ENCODE measurements at regions not wholly inside any gene's neighbourhood (a gene's known extent, or its start where the extent isn't known, plus 50 kb on each side); places are given as distances from the start of the nearest gene placed in this dataset.
"Not testable (repeated sequence)": the region's sequence is repeated elsewhere in the genome, so short reads cannot be mapped to it uniquely, and the experiment has no call there.

DNA sequence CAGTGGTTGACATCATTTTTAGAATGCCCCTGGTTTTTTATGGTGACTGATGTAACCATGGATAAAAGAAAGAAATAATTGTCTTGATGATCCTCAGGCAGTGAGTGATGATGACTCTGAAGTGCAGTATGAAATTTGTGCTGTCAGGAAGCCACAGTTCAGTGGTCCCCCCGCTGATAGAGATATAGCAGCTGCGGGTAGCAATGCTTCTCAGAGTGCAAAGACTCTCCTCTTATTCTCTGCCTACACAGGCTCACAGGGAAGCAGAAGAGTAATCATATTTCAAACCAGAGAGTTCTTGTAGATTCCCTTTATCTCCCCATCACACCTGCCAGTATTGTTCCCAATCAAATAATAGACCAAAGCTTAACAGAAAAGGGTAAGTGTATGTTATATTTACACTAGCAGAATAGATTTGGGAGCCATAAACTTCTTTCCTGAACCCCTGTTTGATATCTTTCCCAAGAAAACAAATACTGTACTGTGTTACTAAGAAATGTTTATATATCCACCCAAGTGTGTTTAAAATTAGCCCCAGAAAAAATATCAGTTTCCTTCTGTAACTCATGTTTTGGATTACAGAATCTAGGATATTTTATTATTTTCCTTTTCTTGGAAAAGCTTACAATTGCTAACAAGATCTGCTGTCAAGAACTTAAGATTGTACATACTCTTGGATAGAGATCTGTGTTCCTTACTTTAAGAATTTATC is 1817.4 kb upstream of the FLRT2 start:
- DNase-seq, result no peak

DNA sequence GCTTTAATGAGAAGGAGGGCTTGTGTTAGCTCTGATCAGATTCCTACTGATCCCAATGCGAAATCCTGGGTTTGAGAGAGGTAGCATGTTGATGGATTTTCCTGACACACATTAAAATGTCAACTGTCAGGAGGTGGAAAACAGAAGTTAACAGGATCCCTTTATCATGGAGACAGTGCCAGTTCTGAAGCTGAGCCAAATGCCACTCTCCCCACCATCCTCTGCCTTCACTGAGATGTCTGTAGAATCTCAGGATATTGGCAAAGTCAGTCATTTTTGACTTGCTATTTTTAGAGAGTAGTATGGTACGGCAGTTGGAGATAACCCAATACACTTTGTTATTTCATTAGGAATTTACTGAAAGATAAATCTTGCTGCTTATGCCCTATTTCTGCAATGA is 1816.2 kb upstream of the FLRT2 start:
- no peak for DNase-seq

DNA sequence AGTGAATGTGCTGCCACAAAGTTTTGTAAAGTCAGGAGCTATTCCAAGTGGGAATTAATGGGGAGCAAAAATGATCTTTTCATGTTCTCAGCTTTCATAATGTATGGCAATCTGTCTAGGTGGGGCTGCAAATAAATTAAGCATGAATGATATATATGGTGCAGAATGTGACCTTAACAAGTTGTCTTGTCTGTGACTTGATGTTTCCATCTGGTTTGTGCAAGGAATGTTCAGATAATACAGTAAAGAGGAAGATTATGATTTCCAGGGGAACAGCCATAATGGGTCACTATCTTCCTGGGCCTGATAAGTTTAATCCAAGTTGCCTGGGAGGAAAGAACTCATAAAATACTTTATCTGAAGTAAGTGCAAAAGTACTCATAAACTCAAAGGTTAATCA is 1815.8 kb upstream of the FLRT2 start:
- DNase-seq, result no peak

DNA sequence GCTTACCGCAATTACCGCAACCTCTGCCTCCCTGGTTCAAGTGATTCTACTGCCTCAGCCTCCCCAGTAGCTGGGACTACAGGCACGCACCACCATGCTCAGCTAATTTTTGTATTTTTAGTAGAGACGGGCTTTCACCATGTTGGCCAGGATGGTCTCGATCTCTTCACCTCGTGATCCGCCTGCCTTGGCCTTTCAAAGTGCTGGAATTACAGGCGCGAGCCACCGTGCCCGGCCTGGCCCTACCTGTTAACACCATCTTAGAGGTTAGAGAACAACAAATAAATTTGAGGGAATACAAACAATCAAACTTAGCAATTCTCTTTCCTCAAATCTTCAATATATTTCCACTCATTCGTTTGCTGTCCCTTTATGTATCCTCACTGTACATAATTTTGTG is 1810.5 kb upstream of the FLRT2 start:
- DNase-seq, result not testable (repeated sequence)

DNA sequence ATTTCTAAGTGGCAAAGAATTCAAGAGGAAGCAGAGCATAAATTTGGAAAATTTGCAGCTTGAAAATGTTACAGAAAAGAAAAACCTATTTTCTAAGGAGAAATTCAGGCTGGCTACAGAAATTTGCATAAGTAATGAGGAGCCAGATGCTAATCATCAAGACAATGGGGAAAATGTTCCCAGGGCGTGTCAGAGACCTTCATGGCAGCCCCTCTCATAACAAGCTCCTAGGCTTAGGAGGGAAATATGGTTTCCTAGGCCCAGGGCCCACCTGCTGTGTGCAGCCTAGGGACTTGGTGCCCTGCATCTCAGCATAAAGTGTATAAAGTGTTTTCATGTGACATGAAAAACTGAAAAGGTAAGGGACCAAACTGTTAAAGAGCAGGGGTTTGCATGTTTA is 1796.3 kb upstream of the FLRT2 start:
- DNase-seq, result no peak

DNA sequence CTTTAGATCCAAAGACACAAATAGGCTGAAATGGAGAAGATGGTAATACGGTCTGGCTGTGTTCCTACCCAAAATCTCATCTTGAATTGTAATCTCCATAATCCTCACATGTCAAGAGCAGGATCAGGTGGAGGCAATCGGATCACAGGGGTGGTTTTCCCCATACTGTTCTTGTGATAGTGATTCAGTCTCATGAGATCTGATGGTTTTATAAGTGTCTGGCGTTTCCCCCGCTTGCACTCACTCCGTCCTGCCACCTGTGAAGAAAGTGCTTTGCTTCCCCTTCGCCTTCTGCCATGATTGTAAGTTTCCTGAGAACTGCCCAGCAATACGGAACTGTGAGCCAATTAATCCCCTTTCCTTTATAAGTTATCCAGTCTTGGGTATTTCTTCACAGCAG is 1795.5 kb upstream of the FLRT2 start:
- no peak for DNase-seq

DNA sequence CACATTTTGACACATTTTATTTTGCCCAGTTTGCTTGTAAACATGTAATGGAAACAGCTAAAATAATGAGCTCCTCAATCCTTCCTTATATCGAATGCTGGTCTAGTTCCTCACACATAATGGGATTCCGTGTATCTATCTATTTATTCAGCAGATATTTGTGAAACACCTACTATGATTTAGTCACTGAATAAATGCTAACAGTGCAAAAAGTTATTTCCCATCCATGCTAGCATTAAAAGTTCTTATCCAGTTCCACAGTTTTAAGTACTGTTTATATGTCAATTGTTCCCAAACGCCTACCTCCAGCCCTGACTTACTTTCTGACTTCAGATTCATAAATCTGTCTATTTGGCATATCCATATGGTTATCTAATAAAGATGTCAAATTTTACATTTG is 1788.7 kb upstream of the FLRT2 start:
- DNase-seq, result no peak

DNA sequence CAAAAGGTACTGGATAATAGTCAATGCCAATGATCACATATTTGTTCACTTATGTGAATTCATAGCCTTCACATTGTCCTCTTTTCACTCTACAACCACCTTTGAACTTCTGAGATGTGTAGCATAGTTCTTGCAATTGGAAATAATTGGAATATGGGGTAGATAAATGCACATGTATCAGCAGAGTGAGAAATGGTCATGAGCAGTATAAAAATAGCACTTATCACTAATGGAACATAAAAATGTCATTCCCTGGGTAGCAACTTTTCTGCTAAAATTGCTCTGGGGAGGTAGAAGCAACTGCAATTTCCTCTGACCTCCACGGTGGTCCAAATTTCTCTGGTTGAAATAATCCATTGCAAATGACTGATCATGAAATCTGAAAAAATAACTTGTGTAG is 1785.7 kb upstream of the FLRT2 start:
- no peak for DNase-seq

DNA sequence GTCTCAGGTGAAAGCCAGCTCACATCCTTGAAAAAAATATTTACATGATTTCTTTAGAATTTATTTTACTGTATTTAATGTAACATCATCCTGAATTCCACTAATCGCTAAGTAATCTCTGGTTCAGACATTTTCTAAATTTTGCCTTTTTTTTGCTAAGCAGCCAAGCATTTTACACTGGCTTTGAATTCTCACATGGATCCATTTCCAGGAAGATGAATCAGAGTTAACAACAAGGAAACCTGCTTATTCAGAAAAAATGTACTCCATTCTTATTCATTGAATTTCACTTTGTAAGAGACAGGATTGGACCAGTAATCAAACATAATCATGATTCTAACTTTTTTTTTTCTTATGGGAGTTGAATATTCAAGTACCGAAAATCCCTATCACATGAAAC is 1785.1 kb upstream of the FLRT2 start:
- DNase-seq, result no peak

DNA sequence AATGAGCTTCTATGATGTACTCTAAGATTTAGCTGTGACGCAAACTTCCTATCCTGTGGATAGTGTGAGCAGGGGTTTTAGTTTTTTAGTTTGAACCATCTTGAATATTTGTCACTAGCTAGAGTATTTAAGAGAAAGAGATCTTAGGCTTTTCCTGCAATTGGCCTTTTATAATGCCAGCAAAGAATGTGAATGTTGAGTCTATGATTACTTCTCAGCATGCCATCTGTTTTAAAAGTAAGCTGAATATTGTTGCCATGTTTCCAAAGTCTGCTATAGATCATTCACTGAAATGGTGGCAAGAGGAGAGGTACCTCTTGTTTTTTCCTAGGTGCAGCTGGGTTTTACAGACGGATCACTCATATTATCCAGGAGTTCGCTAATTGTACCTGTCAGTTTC is 1783.6 kb upstream of the FLRT2 start:
- DNase-seq, result no peak

DNA sequence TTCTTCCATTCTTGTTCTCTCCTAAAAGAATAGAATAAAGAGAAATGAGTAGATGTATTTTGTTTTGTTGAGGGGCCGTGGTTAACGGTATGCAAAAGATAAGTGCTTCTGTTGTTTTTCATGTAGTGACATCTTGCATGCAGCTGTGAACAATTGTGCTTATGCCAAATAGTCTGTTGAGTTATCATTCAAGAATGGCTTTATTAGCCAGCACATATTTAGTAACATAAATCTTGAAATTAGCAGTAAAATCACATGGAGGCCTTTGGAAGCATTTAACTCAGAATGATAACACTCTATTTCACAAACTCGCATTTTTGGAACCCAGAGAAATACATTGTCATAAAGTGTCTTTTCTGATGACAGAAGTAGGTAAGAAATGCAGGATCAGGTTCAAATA is 1772.0 kb upstream of the FLRT2 start:
- no peak for DNase-seq

DNA sequence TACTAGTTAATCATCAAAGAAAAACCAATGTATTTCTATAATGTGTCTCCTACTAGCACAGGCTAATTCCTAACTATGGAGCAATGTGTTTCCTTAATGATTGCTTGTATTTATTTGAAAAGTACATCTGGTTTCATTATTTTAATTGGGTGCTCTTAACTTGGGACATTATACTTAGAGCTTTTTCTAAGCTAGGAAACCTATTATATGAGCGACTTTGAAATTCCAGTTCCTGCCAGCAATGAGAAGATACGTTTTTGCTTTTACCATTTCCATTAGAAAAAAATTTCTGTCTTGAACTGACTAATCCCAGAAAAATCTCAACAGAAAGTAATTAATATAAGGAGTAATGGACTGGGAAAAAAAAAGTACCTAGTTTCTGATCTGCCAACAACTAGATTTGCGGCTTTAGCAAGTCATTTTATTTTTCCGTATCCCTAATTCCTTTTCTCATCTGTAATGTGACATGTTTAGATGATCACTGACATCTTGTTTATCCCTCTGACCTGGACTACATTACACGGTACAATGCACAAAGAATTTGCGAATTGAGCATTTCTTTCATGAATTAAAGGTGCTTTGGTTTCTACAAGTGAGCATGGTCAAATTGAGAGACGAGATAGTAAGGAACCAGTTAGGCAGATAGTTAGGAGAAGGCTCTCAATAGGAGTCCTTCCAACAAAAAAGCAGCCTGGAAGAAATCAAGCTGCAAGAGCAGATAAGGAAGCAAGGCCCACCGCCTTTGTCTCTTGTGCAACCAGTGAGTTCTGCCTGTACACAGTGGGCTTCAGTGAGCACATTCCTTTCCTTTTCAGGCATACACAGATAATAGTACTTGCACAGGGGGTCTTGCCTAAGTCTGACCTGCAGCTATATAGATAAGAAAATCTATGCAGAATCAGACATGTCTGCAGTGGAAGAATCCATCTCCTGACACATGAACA is 1765.0 kb upstream of the FLRT2 start:
- DNase-seq, result no peak

DNA sequence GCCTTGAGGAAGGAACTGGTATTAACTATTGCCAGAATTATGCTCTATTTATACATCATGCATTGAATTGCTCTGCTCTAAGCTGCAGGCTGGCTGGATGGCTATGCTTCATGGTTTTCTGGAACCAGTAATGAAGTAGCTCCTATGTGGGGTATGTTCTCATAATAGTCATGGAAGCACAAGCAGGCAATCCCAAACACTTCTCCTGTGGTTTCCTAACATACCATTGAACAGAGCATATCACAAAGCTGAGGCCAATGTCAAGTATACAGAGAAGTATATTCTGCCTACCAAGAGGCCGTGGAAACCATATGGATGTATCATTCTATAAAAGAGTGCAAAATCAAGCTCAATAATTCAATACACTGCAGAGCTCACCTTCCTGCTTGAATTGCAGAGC is 1752.4 kb upstream of the FLRT2 start:
- no peak for DNase-seq

DNA sequence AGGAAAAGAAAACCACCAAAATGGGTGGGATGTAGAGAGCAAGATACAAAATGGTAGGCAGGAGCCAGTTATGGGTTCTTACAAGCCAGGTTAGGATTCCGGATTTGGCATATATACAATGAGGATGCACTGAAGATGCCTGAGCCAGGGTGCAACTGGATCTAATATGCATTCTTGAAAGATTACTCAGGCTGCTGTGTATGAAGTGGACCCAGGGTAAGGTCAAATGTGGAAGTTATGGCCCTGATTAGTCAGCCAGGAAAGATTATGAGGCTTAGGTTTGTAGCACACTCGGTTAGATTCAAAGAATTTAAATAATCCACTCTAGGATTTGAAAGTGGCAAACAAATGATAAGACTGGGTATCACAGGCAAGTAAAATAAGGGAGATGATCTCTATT is 1750.7 kb upstream of the FLRT2 start:
- DNase-seq, result no peak

DNA sequence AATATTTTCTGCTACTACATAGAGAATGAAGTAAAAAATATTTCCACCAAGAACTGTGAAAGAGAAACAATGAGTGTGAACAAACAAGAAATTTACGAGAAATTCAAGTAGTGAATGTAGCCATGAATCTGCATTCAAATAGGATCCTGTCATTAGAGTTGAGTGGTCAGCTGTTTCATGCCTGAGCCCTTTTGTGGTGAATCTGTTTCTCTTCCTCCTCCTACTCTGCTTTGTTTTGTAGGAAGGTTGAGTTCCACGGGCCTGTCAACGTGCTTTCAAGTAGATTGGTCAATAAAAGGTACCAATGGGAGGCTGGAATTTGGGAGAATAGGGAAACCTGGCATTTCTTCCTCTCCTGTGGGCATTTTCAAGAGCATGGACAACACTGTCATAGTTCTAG is 1749.6 kb upstream of the FLRT2 start:
- DNase-seq, result no peak

DNA sequence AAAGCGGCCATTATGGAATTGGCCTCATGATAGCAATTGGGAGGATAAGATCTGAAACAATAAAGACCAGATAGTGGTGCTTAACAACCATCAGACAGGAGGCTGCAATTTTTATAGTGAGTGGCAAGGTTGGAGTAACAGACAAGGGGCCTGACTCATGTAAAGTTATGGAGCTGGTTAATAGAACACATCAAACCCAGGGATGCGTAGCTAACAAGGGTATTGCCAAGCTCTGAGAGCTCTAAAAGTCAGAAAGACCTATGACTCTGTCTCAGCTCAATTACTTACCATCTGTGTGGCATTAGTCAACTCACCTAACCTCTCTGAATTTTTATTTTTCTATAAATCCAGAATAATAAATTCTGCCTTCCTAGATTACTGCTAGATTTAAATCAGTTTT is 1731.5 kb upstream of the FLRT2 start:
- DNase-seq, result no peak

DNA sequence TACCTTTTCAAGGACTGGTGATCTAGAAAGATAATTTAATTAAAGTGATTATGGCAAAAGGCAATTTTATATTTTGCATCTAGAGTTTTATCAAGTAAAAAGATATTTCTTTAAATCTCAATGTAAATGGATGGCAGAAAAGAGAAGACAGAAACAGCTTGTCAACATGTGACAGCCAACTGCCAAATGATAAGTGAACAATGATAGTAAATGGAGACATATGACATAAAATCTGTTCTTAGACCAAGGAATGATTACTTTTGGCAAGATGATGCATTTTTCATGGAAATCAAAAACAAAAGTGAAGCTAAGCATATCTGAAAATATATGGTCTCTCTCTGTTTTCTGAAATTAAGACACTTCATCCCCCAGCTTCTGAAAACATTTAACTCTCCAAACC is 1730.7 kb upstream of the FLRT2 start:
- no peak for DNase-seq

DNA sequence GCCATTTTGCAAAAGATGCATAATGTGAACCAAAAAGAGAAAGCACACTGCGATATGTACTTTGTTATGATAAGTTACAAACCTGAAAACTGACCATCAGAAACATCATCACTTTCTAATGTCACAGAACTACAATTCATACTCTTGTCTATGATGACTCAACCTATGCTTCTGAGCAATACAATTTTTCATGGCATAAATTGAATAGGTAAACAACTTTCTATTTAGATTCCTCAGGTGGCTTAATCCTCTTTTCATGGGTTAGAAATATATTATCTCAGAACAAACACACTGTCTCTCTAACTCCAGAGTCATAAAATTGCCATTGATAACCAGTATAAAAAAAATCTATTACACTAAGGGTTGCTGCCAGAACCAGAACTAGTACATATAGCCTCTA is 1715.0 kb upstream of the FLRT2 start:
- DNase-seq, result no peak

DNA sequence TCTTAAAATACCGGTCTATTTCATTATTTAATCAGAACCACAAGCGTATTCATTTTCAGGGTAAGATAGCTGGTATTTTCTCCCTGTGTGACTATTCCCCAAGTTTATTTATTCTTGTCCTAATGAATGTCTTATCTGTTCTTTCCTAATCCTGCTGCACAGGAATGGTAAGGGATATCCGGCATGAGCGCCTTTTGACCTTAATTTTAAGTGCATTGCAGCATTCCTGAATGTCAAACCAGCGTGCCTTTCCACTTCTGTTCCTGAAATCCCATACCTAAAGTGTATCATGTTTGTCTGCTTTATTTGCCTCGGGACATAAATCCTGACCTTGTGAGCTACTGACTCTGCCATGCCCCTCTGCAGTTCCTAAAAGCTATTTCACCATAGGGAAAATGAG is 1713.2 kb upstream of the FLRT2 start:
- peak; percentile 62 for DNase-seq

DNA sequence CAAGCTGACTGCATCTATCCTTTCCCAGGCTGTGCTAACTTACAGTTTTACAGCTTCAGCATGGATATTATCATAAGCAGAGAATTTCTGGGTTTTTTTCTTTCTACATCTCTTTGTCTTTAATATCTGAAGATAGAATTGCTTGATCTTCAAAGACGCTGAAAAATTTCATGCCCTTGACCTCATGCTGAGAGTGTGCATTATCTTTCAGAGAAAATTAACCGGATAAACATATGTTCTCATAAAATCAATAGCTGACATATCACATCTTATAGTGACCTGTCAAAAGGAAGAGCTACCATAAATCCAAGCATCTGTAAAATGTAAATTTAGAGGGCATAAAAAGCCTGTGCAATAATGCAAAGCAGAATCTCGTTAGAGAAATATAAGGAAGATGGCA is 1704.1 kb upstream of the FLRT2 start:
- DNase-seq, result no peak

DNA sequence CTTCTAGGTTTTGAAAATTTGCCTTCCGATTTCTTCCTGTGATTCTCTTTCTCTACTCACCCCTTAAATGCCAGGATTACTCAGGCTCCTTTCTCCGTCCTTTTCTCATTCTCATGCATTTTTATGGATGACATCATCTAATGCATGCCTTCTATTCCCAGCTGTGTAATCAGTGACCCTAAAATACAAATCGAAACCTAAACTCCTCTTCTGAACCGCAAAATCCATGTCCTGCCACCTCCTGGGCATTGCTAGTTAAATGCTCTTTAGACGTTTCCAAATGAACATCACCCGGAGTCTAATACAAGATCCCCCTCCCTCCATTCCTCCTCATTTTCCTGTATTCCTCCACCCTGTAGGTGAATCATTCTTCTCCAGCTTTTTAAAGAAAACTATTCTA is 1703.1 kb upstream of the FLRT2 start:
- no peak for DNase-seq

DNA sequence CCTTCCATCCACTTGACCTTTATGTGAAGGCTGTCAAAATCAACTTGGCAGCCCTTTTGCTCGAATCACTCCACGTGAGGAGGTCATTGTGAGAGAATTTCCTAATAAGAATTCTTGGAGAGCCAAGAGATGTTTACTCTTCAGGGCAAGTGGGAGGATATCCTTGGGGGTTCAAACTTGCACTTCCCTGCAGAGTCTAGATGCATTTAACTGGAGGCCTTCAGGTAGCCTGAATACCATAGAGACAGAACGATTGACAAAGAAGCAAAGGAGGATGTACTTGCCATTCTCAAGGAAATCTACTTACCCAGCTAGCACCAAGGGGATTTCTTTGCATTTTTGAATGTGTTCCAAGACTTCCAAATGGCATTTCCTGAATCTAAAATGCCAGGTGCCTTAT is 1702.6 kb upstream of the FLRT2 start:
- no peak for DNase-seq

DNA sequence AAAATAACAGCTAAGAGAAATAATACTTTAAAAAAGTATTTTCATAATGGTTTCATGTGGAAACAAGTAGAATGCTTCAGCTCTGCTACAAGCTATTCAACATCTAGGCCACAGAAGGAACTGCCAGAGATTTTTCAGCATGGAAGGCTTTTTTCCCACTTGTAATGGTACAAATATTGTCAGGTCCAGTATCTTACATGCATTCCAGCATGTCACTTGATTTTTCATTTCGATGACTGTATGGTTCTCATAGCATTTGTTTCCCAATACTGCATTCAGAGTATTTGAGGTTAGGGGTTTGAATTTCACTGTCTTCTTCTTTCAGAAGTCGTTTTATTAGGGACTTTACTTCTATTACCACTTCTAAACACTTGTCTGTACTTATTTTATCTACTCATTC is 1701.5 kb upstream of the FLRT2 start:
- DNase-seq, result no peak

DNA sequence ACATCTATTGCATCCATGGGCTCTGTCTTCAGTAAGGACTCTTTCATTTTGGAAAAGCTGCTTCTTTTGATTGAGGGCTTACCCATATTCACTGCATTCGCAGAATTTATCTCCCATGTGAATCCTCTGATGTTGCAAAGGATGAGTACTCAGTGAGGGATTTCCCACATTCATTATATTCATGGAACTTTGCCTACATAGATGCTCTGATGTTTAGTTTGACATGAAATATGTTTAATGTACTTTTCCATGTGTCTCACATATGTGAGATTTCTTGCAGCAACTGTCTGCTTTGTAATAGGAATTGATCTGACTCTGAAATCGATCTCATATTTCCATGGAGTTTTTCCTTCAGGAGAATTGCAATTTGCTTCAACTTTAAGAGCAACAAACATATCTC is 1699.6 kb upstream of the FLRT2 start:
- DNase-seq, result no peak

All from left kidney (tissue), 1 donor.